ENCODE measurements at regions not wholly inside any gene's neighbourhood (a gene's known extent, or its start where the extent isn't known, plus 50 kb on each side); places are given as distances from the start of the nearest gene placed in this dataset.

- H3K9me3 ChIP-seq (ENCODE audit: low read depth): no peaks in the 10 kb centered on the region
- WGBS, 2 experiments (ENCODE audit: low coverage in 1 of 2, low lambda C conversion rate in 2 of 2, missing lambda C conversion rate in 2 of 2): 98 to 99% methylated on average over 6 of the region's 6 CpGs
- no peaks in the 10 kb centered on the region for H3K79me2 ChIP-seq (ENCODE audit: insufficient read depth)
- no peaks in the 10 kb centered on the region; the same call in 1 of the 2 replicates for H3K27me3 ChIP-seq (replicated peaks; ENCODE audit: insufficient read depth)
- no peak for DNase-seq
- no peak overlapping the region for H3K4me3 ChIP-seq
- in situ Hi-C loops (cut with MboI): no loop called here
- no peak for TF ChIP-seq EZH2phosphoT487 (IDR thresholded peaks at IDR 0.05; ENCODE audit: insufficient read depth, low read depth)
- TF ChIP-seq EZH2 (IDR thresholded peaks at IDR 0.05; ENCODE audit: insufficient read depth, poor library complexity, severe bottlenecking): no peak
- H3K36me3 ChIP-seq (ENCODE audit: low read depth): no peaks in the 10 kb centered on the region
- no peak overlapping the region for H3K4me2 ChIP-seq (ENCODE audit: unreplicated experiment)
- H3K9me2 ChIP-seq (ENCODE audit: insufficient read depth): no peaks in the 10 kb centered on the region
- H2AFZ ChIP-seq: no peak overlapping the region
- no peak overlapping the region for H3K9ac ChIP-seq
- H3K27ac ChIP-seq: no peak overlapping the region
- H4K20me1 ChIP-seq (ENCODE audit: insufficient read depth): no peaks in the 10 kb centered on the region
- H3K4me1 ChIP-seq (ENCODE audit: insufficient read depth): no peaks in the 10 kb centered on the region
- H3F3A ChIP-seq (ENCODE audit: insufficient read depth): no peaks in the 10 kb centered on the region
Measured at GRCh38 chr6:149158076-149158475, 159.4 kb upstream of the TAB2 start.

- H3K4me1 ChIP-seq (ENCODE audit: insufficient read depth): no peaks in the 10 kb centered on the region
- H4K20me1 ChIP-seq (ENCODE audit: insufficient read depth): no peaks in the 10 kb centered on the region
- no peaks in the 10 kb centered on the region; the same call in 1 of the 2 replicates for H3K27me3 ChIP-seq (replicated peaks; ENCODE audit: insufficient read depth)
- no peak for DNase-seq
- H3K36me3 ChIP-seq (ENCODE audit: low read depth): no peaks in the 10 kb centered on the region
- no peak overlapping the region for H3K4me2 ChIP-seq (ENCODE audit: unreplicated experiment)
- no peak overlapping the region for H3K4me3 ChIP-seq
- no peak overlapping the region for H3K27ac ChIP-seq
- TF ChIP-seq EZH2 (IDR thresholded peaks at IDR 0.05; ENCODE audit: insufficient read depth, poor library complexity, severe bottlenecking): no peak
- TF ChIP-seq EZH2phosphoT487 (IDR thresholded peaks at IDR 0.05; ENCODE audit: insufficient read depth, low read depth): no peak
- H3K79me2 ChIP-seq (ENCODE audit: insufficient read depth): no peaks in the 10 kb centered on the region
- in situ Hi-C loops (cut with MboI): no loop called here
- H3K9me3 ChIP-seq (ENCODE audit: low read depth): no peaks in the 10 kb centered on the region
- H3F3A ChIP-seq (ENCODE audit: insufficient read depth): no peaks in the 10 kb centered on the region
- no peaks in the 10 kb centered on the region for H3K9me2 ChIP-seq (ENCODE audit: insufficient read depth)
- WGBS, 2 experiments (ENCODE audit: low coverage in 1 of 2, low lambda C conversion rate in 2 of 2, missing lambda C conversion rate in 2 of 2): 0 to 11% methylated on average over 1 of the region's 1 CpG
- no peak overlapping the region for H2AFZ ChIP-seq
- no peak overlapping the region for H3K9ac ChIP-seq
Measured at GRCh38 chr6:149160943-149161342, 156.6 kb upstream of the TAB2 start.

- Histone ChIP-seq H3F3A (ENCODE audit: insufficient read depth) (no peaks in the 10 kb centered on the region), H4K20me1 (ENCODE audit: insufficient read depth) (no peaks in the 10 kb centered on the region), H3K79me2 (ENCODE audit: insufficient read depth) (no peaks in the 10 kb centered on the region), H3K4me1 (ENCODE audit: insufficient read depth) (no peaks in the 10 kb centered on the region), H3K4me3 (no peak overlapping the region), H3K36me3 (ENCODE audit: low read depth) (no peaks in the 10 kb centered on the region), H3K27me3 (replicated peaks; ENCODE audit: insufficient read depth) (no peaks in the 10 kb centered on the region; the same call in 1 of the 2 replicates), H3K9me2 (ENCODE audit: insufficient read depth) (no peaks in the 10 kb centered on the region), H3K4me2 (ENCODE audit: unreplicated experiment) (no peak overlapping the region), H3K9me3 (ENCODE audit: low read depth) (no peaks in the 10 kb centered on the region), H2AFZ (no peak overlapping the region), H3K27ac (no peak overlapping the region), H3K9ac (no peak overlapping the region)
- DNase-seq: no peak
- in situ Hi-C loops (cut with MboI): no loop called here
- TF ChIP-seq EZH2phosphoT487 (IDR thresholded peaks at IDR 0.05; ENCODE audit: insufficient read depth, low read depth) (no peak), EZH2 (IDR thresholded peaks at IDR 0.05; ENCODE audit: insufficient read depth, poor library complexity, severe bottlenecking) (no peak)
Measured at GRCh38 chr6:149162924-149163323, 154.6 kb upstream of the TAB2 start.

- DNase-seq: no peak
- Histone ChIP-seq H3K4me1 (ENCODE audit: insufficient read depth) (peaks cover 2% of the 10 kb centered on the region; the same call in 1 of the 2 replicates), H3K4me2 (ENCODE audit: unreplicated experiment) (no peak overlapping the region), H3F3A (ENCODE audit: insufficient read depth) (no peaks in the 10 kb centered on the region), H3K27me3 (replicated peaks; ENCODE audit: insufficient read depth) (no peaks in the 10 kb centered on the region; the same call in 1 of the 2 replicates), H3K9me2 (ENCODE audit: insufficient read depth) (no peaks in the 10 kb centered on the region), H3K9ac (no peak overlapping the region), H3K4me3 (no peak overlapping the region), H4K20me1 (ENCODE audit: insufficient read depth) (no peaks in the 10 kb centered on the region), H3K36me3 (ENCODE audit: low read depth) (no peaks in the 10 kb centered on the region), H3K27ac (no peak overlapping the region), H3K79me2 (ENCODE audit: insufficient read depth) (no peaks in the 10 kb centered on the region), H2AFZ (no peak overlapping the region), H3K9me3 (ENCODE audit: low read depth) (no peaks in the 10 kb centered on the region)
- WGBS, 2 experiments (ENCODE audit: low coverage in 1 of 2, low lambda C conversion rate in 2 of 2, missing lambda C conversion rate in 2 of 2): 85 to 88% methylated on average over 10 to 12 of the region's 12 CpGs
- in situ Hi-C loops (cut with MboI): no loop called here
- no peak for TF ChIP-seq EZH2phosphoT487 (IDR thresholded peaks at IDR 0.05; ENCODE audit: insufficient read depth, low read depth)
- no peak for TF ChIP-seq EZH2 (IDR thresholded peaks at IDR 0.05; ENCODE audit: insufficient read depth, poor library complexity, severe bottlenecking)
Measured at GRCh38 chr6:149164199-149164750, 153.2 kb upstream of the TAB2 start.

GRCh38 chr6:149166336-149166735 is 151.2 kb upstream of the TAB2 start:
- 75% methylated on average over 1 of the region's 1 CpG for WGBS, 2 experiments (ENCODE audit: low coverage in 1 of 2, low lambda C conversion rate in 2 of 2, missing lambda C conversion rate in 2 of 2)

More at GRCh38 chr6:149166336-149166735, 151.2 kb upstream of the TAB2 start:
- Histone ChIP-seq H3K4me2 (ENCODE audit: unreplicated experiment) (no peak overlapping the region), H3K79me2 (ENCODE audit: insufficient read depth) (no peaks in the 10 kb centered on the region), H3K27me3 (replicated peaks; ENCODE audit: insufficient read depth) (no peaks in the 10 kb centered on the region; the same call in 1 of the 2 replicates), H3K9ac (no peak overlapping the region), H3K4me3 (no peak overlapping the region), H3K36me3 (ENCODE audit: low read depth) (no peaks in the 10 kb centered on the region), H3K27ac (no peak overlapping the region), H3K9me2 (ENCODE audit: insufficient read depth) (no peaks in the 10 kb centered on the region), H3F3A (ENCODE audit: insufficient read depth) (no peaks in the 10 kb centered on the region), H3K9me3 (ENCODE audit: low read depth) (no peaks in the 10 kb centered on the region), H4K20me1 (ENCODE audit: insufficient read depth) (no peaks in the 10 kb centered on the region), H3K4me1 (ENCODE audit: insufficient read depth) (peaks cover 6% of the 10 kb centered on the region), H2AFZ (no peak overlapping the region)
- DNase-seq: no peak
- in situ Hi-C loops (cut with MboI): no loop called here
- TF ChIP-seq EZH2 (IDR thresholded peaks at IDR 0.05; ENCODE audit: insufficient read depth, poor library complexity, severe bottlenecking): no peak
- no peak for TF ChIP-seq EZH2phosphoT487 (IDR thresholded peaks at IDR 0.05; ENCODE audit: insufficient read depth, low read depth)

Measured in GM23248 (cell line).